ENCODE measurements at regions not wholly inside any gene's neighbourhood (a gene's known extent, or its start where the extent isn't known, plus 50 kb on each side); places are given as distances from the start of the nearest gene placed in this dataset.

GRCh38 chr1:96472471-96472870 is 249.1 kb upstream of the PTBP2 start:
- DNase-seq = no peak

- DNase-seq = no peak
These were observed 247.7 kb upstream of the PTBP2 start for GRCh38 chr1:96473791-96474434.

- DNase-seq = no peak
These were observed 246.4 kb upstream of the PTBP2 start for GRCh38 chr1:96474985-96475743.

DNA sequence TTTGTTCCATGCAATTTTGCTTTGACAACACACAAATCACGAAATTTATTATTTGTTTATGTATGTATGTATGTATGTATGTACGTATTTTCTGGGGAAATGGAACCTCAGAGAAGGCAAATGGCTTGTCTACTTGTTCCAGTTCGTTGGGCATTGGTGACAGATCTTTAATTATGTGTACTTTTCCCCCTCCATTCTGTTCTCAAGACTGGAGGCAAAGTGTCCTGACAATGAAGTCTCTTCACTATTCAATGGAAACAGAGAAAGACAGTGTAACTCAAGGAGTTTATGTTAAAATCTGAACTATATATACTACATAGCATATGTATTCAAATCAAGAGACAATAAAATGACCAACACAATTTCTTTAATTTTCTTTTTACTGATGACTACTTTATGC is 245.7 kb upstream of the PTBP2 start:
- no peak for DNase-seq

DNA sequence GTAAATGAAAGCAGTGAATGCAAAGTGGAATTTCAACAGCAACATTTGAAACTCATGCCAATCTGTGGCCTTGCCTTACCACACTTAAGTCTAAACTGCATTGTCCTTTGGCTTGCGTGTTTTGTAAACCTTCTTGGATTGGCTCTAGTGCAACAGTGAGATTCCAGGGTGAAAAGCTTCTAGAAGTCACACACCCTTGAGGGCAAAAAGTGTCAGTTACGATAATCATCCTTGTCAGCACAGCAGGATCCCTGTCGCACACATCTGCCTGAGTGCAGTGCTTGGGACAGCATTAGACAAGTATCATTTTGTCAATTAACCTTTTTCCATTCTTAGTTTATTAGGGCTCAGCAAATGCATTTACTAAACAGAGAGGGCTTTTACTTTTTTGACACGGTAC is 243.4 kb upstream of the PTBP2 start:
- DNase-seq = no peak

GRCh38 chr1:96481409-96481808 is 240.2 kb upstream of the PTBP2 start:
- DNase-seq = no peak

- DNase-seq = no peak
These were observed 239.0 kb upstream of the PTBP2 start for GRCh38 chr1:96482616-96483015.

GRCh38 chr1:96487394-96487793 is 234.2 kb upstream of the PTBP2 start:
- DNase-seq = no peak

- no peak for DNase-seq
These were observed 233.6 kb upstream of the PTBP2 start for GRCh38 chr1:96487971-96488370.

DNA sequence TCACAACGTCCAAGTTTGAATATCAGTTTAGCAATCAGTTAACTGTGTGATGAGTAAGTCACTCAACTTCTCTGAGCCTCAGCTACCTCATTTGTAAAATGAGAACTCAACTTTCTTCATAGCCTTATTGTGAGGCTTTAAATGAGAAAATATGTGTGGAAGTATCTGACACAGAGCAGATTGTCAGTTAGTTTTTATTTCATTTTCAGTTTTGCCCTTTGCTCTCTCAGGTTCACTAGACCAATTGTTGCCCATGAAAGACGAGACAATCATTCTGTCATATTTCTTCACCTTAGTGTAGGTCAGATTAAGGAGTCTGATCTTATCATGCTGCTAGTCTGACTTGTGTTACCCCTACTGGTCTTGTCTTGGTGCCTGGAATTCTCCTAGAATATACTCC is 232.8 kb upstream of the PTBP2 start:
- DNase-seq = no peak

DNA sequence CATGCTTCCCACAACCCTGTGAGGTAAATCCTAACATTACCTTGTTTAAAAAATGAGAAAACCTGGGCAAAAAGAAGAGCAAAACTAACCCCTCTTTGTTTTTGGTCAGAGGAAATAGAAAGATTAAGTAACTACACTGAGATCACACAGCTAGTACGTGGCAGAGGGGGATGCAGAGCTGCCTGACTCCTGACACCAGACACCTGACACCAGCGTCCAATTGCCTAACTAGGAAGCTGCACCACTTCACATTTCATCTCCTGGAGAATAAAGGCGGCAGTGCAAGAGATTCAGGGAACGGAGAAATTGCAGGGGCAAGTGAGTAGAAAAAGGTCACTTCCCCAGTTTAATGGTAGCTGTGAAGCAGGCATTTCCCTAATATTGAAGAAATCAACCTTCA is 229.3 kb upstream of the PTBP2 start:
- no peak for DNase-seq

DNA sequence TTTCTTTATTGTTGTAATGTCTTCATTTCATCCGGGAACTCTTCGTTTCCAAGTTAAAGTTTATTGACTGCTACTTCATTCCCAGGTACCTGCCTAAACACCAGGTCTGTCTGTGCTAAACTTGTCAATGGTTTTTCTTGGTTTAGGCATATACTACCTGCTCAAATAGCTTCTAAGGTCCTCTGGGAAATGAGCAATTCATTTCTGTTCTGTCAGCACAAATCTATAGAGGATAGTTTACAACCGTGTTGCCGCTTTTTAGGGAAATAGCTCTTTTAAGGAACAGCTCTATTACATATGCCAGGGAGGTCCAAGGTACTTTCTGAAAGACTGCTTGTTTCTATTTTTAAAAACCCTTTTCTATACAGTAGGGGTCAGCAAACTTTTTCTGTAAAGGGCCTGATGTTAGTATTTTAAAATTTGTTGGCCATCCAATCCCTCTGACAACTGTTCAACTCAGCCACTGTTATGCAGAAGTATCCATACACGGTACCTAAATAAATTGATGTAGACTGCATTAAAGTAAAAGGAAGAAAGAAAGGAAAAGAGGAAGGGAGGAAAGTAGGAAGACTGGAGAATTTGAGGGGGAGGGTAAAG is 222.7 kb upstream of the PTBP2 start:
- DNase-seq = no peak

DNA sequence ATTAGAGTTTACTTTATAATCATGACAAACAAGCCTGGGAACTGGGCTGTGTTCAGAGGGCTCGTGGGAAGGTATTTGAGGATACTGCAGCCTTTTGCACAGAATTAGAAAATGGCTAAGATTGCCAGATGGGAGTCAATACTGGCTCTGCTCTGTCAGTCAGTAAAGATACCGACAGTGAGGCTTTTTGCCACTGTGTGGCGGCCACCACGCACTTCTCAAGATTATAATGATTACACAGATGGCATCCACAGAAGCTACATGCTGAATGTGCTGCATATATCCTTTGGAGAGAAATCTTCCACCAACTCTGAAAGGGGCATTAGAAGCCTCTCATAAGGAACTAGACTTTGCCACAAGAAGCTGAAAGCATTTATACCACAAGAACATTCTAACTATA is 213.4 kb upstream of the PTBP2 start:
- DNase-seq = no peak

DNA sequence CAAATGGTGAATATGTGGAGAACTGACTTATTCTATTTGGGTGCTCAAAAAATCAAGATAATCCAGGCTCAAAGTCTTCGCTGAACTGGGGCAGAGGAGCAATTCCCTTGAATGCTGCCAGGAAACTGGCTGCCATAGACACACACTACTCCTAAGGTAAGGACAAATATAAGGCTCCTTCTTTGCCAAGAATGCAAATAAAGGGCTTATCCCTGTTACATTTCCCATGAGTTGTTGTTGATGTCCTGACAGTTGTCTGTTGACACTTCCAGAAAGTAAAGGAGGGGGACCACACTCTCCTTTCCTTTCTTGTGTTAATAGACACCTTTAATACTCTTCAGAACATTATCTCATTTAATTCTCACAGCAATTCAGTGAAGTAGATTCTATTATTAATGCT is 212.2 kb upstream of the PTBP2 start:
- no peak for DNase-seq

DNA sequence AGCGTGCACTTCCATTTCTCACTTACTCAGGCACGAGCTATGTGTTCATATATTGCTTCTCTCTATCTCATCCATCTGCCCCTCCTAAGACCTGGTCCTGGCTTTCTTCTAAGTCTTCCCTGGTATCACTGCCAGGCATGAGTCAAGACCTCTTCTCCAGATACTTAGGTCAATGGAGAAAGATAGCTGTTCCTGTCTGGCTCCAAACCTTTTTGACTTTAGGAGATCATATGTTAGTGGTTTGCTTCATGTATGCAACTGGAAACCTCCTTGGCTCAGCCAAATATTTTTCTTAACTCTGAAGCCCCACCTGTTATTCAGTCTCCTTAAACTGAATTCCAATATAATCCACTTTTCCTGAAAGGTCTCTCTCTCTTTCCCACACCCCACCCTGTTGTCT is 211.6 kb upstream of the PTBP2 start:
- no peak for DNase-seq

- no peak for DNase-seq
These were observed 211.2 kb upstream of the PTBP2 start for GRCh38 chr1:96510391-96510790.

- no peak for DNase-seq
These were observed 210.7 kb upstream of the PTBP2 start for GRCh38 chr1:96510911-96511310.

- DNase-seq = no peak
These were observed 208.4 kb upstream of the PTBP2 start for GRCh38 chr1:96513136-96513535.

DNA sequence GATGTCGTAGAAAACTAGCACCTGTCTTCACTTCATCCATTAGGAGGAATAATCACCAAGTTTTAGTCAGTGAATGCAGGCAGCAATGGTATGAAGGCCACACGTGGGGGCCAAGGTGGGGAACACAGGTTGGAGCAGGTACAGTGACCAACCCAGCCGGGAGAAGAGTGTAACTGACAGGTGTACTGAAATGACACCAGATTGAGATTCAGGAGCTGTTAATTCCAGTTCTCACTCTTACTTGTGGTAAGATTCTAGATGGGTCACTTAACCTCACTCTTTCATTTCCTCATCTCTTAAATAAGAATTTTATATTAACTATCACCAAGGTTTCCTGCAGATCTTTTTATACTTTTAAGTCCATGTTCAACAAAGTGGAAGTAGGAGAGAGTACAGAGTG is 206.2 kb upstream of the PTBP2 start:
- DNase-seq = no peak

GRCh38 chr1:96515925-96516324 is 205.7 kb upstream of the PTBP2 start:
- no peak for DNase-seq

DNA sequence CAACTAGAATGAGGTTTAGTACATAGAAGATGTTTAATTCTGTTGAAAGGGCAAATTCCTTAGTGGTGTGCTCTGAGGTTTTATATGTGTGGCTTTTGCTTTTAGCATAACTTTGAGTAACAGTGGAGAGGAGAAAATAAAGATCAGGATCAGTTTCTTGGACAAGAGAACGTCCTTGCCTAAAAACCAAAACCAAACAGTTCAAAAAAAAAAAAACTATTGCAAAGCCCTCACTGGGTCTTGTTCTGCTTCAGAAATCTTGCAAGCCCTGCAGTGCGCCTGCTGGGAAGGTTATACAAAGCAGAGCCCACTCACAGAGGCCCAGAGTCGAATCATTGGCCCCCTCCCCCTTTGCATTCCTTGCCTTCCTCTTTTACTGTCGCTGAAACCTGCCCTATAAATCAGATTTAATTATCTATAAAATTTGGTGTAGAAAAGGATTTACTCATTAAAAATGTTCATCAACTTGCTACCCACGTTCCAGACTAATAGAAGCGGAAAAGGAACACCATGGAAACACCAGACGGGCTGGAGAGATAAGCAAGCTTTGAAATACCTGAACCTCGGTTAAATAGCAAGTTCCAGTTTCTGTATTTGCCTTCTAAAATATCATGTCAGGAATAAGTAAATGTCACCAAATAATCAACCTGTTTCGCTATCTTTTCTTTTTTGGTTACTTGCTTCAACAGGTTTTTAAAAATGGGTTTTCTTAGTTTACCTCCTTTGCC is 201.6 kb upstream of the PTBP2 start:
- no peak for DNase-seq

DNA sequence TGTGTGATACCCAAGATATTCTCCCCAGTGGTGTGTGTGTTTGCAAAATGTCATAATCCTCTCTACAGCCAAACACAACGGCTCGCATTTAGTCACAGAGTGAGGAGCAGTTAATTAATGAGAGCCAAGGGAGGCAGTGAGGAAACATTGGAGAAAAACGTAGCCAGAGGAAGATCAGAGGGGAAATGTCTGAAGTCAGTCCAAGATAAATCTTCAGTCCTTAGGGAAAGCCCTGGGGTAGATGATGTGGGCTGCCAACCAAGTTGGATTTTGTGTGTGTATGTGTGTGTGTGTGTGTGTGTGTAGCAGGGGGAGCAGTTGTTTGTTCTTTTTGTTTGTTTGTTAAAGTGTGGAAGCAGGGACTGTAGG is 201.0 kb upstream of the PTBP2 start:
- DNase-seq = no peak

GRCh38 chr1:96521010-96521409 is 200.6 kb upstream of the PTBP2 start:
- DNase-seq = no peak

All from activated CD4-positive, alpha-beta T cell treated with anti-CD3 and anti-CD28 coated beads, Interleukin-10, Interleukin-2, amounts not matched to agents 100 ng/mL and 50 ng/mL, durations not matched to agents 16 hours and 8 hours (primary cell).